Epithelial cell of proximal tubule (primary cell): ENCODE measurements at regions not wholly inside any gene's neighbourhood (a gene's known extent, or its start where the extent isn't known, plus 50 kb on each side); places are given as distances from the start of the nearest gene placed in this dataset.

Source experiments
- DNase-seq: peaks from one replicate; pipeline ENCODE4 v3.0.0-alpha.2; 2011; ENCODE audit warnings: low read depth
- H3K4me3 ChIP-seq: 2 replicates; pipeline ENCODE4 v1.5.1; 2011; ENCODE audit warnings: low read depth, mild to moderate bottlenecking, low read length
- TF ChIP-seq, protein P1 (sequence below): conservative IDR thresholded peaks from 2 replicates; pipeline ENCODE4 v1.5.1; 2012; ENCODE audit warnings: low read depth, mild to moderate bottlenecking, low read length

DNA sequence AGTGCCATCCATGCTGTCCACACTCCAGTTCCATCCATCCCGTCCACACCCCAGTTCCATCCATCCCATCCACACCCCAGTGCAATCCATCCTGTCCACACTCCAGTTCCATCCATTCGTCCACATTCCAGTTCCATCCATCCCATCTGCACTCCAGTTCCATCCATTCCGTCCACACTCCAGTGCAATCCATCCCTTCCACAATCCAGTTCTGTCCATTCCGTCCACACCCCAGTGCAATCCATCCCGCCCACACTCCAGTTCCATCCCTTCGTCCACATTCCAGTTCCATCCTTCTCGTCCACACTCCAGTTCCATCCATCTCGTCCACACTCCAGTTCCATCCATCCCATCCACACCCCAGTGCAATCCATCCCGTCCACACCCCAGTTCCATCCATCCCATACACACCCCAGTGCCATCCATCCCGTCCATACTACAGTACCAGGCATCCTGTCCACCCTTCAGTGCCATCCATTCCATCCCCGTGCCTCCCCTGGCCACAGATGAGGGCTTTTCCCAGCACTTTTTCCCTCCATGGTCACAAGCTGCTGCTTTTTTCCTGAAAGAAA is 704.0 kb downstream of the BRD1 start:
- no peak for DNase-seq
- TF ChIP-seq, protein P1, sequence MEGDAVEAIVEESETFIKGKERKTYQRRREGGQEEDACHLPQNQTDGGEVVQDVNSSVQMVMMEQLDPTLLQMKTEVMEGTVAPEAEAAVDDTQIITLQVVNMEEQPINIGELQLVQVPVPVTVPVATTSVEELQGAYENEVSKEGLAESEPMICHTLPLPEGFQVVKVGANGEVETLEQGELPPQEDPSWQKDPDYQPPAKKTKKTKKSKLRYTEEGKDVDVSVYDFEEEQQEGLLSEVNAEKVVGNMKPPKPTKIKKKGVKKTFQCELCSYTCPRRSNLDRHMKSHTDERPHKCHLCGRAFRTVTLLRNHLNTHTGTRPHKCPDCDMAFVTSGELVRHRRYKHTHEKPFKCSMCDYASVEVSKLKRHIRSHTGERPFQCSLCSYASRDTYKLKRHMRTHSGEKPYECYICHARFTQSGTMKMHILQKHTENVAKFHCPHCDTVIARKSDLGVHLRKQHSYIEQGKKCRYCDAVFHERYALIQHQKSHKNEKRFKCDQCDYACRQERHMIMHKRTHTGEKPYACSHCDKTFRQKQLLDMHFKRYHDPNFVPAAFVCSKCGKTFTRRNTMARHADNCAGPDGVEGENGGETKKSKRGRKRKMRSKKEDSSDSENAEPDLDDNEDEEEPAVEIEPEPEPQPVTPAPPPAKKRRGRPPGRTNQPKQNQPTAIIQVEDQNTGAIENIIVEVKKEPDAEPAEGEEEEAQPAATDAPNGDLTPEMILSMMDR = no peak
- no peak overlapping the region for H3K4me3 ChIP-seq

DNA sequence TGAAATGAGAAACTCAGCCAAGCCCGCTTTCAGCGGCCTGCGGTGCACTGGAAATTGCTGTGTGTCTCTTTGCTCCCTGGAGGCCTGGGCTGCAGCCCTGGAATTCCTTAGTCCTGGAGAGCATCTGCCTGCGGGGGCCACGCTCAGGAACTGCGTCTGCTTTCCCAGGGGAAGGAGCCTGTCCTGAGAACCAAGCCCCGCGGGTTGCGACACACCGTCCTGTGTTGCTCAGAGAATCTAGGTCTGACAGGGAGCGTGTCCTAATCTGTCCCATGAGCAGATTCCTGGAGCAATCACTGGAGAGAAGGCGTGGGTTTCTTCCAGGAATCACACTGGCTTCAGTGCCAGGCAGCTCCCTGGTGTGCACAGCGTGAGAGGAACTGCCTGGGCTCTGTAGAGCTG is 708.1 kb downstream of the BRD1 start:
- H3K4me3 ChIP-seq = no peak overlapping the region
- TF ChIP-seq, protein P1 = no peak
- DNase-seq = no peak

DNA sequence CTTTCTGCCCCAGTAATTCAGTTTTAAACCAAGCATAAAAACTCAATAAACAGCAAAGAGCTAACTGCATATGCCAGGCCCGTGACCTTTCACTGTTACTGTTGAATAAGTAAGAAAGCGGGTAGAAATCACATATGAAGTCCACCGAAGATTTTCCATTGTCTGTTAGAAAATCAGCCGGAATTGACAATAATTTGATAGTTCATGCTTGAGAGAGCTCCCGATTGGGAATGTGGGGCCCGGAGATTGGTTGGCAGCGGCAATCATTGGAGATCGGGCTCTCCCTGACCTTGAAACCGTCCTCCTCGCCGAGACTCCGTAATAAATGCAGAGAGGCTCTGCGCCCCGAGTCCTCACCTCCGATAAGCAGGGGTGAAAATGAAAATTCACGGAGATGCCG is 709.6 kb downstream of the BRD1 start:
- no peak overlapping the region for H3K4me3 ChIP-seq
- TF ChIP-seq, protein P1 = no peak
- DNase-seq = no peak

DNA sequence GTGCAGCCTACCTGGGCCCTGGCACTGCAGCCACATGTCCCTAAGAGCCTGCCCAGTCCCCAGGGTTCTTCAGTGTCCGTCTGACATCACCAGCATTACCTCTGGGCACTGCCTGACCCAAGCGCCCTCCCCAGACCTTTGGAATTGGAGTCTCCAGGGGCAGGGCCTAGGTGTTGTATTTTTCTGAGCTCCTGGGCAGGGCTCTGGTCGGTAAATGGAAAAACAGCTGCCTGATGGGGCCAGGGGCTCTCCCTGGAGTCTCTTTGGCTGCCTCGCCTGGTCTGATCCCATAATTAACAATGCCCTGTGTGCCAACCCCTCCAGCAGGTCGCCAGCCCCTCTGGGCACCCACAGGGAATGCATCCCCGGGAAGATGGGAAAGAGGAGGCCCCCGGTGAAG is 710.2 kb downstream of the BRD1 start:
- TF ChIP-seq, protein P1 = no peak
- no peak overlapping the region for H3K4me3 ChIP-seq
- no peak for DNase-seq

DNA sequence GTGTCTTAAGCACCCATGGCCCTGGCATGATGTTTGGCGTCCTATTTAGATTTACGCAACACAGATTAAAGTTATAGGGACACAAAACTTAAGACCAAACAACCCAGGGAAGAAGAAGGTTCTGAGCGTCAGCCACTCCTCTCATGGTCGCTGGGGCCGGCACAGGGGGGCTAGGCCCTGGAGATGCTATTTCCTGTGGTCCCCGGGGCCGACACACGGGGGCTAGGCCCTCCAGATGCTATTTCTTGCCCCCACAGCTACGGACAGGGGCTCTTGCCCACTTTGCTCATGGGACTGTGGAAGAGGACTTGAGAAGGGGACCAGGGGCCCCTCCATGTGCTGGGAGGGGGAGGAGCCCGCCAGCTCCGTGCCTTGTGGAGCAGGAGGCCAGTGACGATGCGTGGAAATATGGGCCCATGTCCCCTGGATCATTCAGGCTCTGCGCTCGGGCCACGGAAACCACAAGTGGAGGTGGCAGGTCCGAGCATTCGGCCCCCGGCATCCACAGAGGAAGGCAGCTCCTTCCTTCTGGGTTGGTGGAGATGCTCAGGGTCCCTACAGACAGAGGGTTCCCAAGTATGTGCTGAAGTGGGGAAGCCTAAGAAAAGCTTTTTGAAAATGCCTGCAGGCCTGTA is 711.1 kb downstream of the BRD1 start:
- no peak overlapping the region for H3K4me3 ChIP-seq
- DNase-seq = no peak
- TF ChIP-seq, protein P1 = no peak

DNA sequence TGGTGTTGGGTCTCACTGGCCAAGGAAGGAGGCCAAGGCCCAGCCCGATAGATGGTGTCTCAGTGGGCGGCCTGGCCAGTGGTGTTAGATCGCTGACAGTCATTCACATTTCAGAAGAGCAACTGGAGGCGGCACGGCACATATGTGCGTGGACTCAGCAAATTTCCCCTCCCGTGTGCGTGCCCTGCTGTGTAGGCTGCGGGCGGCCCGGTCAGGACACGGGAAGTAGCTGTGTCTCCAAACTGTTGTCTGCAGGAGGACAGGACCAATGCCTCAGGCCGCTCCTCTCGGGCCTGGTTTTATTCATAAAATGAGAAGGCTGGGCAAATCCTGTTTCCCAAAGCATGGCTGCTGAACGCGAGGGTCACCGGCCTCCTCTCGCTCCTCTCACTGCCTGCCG is 711.7 kb downstream of the BRD1 start:
- no peak for DNase-seq
- H3K4me3 ChIP-seq = no peak overlapping the region
- TF ChIP-seq, protein P1 = no peak

DNA sequence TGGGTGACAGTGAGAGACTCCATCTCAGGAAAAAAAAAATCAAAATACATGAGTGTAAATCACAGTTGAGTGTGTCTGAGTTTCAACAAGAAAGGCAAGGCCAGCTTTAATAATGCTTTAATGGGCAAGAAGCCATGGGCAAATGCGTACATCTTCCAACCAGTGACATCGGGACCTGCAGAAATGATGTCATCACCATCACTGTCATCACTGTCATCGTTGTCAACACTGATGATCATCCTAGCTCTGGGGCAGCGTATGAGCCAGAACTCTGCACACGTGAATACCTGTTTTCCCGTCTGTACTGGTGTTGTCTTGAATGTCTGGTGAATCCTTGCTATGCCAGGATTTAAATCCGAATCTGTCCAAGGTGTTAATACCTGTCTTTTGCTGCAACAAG is 712.5 kb downstream of the BRD1 start:
- no peak for DNase-seq
- TF ChIP-seq, protein P1 = no peak

More for the DNA sequence above, 712.5 kb downstream of the BRD1 start:
- no peak overlapping the region for H3K4me3 ChIP-seq
